ENCODE measurements at regions not wholly inside any gene's neighbourhood (a gene's known extent, or its start where the extent isn't known, plus 50 kb on each side); places are given as distances from the start of the nearest gene placed in this dataset.

DNA sequence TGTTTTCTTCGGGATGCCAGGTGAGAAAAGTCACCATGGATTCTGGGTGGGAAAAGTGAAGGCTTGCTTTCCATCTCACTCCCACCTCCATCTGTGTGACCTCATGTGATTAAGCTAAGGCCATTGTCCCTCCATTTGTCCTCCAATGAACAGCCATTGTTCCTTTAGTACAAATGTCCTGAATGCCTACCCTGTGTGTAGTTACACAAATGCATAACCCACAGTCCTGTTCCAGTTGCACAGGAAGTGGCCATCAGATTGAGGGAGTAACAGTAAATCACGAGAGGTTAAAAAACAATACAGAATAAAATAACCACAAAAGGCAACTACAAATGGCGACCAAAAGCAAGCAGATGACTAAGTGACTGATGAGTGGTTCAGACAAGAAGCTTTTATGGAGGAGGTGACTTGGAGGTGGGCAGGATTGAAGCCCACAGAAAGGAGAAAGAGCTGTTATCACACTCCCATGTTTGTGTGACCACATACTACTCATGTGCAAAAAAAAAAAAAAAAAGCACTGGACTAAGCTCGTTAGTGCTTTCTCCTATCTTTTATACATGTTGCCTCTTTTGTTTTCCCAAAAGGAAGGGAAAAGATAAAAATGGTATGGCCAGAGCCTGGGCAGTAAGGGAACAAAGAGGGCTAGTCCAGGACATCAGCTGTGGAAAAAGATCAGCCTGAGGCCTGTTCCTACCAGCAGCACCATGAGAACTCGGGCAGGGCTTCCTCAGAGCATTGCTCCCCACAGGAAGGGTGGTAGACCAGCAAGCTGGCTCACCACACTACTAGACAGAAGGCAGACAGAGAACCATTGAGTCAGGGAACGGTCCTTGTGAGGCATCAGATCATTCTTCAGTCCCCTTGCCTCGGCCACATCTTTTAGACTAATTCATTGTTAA is 111.0 kb downstream of the TFAP2A start:
- TF ChIP-seq, protein P1, sequence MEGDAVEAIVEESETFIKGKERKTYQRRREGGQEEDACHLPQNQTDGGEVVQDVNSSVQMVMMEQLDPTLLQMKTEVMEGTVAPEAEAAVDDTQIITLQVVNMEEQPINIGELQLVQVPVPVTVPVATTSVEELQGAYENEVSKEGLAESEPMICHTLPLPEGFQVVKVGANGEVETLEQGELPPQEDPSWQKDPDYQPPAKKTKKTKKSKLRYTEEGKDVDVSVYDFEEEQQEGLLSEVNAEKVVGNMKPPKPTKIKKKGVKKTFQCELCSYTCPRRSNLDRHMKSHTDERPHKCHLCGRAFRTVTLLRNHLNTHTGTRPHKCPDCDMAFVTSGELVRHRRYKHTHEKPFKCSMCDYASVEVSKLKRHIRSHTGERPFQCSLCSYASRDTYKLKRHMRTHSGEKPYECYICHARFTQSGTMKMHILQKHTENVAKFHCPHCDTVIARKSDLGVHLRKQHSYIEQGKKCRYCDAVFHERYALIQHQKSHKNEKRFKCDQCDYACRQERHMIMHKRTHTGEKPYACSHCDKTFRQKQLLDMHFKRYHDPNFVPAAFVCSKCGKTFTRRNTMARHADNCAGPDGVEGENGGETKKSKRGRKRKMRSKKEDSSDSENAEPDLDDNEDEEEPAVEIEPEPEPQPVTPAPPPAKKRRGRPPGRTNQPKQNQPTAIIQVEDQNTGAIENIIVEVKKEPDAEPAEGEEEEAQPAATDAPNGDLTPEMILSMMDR (IDR thresholded peaks at IDR 0.05; ENCODE audit: unreplicated experiment) = no peak
- intact Hi-C loops (cut with micrococcal nuclease; ENCODE audit: unreplicated experiment) = no loop called here
- DNase-seq = no peak
- H3K27ac Mint-ChIP-seq (ENCODE audit: unreplicated experiment) = no peak overlapping the region
- CTCF ChIA-PET = interaction anchor here (0.7 kb wide), 1 partner anchor 1593 kb away, joined by 3 read pairs; no protein-coding TSS in a partner anchor
- BruUV-seq (replicated peaks) = no TSS peak
- peaks cover 20% of the 10 kb centered on the region for H3K4me1 Mint-ChIP-seq (ENCODE audit: low read depth, unreplicated experiment)
- no peaks in the 10 kb centered on the region for H3K36me3 Mint-ChIP-seq (ENCODE audit: insufficient read depth, unreplicated experiment)
- no peaks in the 10 kb centered on the region for H3K9me3 Mint-ChIP-seq (ENCODE audit: low read depth, unreplicated experiment)
- no peaks in the 10 kb centered on the region for H3K27me3 Mint-ChIP-seq (ENCODE audit: unreplicated experiment)
- no peak overlapping the region for H3K4me3 Mint-ChIP-seq (ENCODE audit: low read depth, unreplicated experiment)

DNA sequence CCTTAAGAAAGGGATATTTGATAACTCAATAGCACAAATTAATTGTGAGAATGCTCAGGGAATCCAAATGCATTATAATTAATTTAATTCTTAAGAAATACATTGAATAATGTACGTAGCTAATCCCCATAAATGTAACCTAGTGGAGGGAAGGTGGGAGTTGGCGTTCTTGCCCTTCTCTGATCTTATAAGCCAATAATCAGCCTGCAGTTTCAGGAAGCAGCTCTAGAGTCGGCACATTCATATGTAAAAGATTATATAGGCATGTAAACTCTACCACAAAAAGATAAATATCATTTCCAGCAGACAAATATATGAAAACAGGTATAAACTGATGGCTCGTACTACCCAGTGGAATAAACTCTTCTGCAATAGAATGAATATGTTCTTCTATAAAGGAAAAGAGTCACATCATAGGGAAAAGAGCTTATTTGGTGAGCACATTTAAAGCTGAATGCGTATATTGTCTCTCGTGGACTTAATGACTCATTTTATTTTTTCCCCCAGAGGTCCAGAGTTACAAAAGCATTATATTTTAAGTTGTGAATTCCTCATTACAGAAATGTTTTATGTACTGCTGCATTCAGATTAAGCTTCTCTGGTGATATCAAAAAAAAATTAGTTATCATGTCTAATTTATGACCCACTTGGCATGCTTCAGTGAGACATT is 112.2 kb downstream of the TFAP2A start:
- intact Hi-C loops (cut with micrococcal nuclease; ENCODE audit: unreplicated experiment) = no loop called here
- CTCF ChIA-PET = interaction anchor here (0.7 to 0.9 kb wide), 2 partner anchors 14 to 268 kb away, joined by 3 read pairs; no protein-coding TSS in a partner anchor
- Mint-ChIP-seq H3K4me3 (ENCODE audit: low read depth, unreplicated experiment) (no peak overlapping the region), H3K27me3 (ENCODE audit: unreplicated experiment) (no peaks in the 10 kb centered on the region), H3K36me3 (ENCODE audit: insufficient read depth, unreplicated experiment) (no peaks in the 10 kb centered on the region), H3K9me3 (ENCODE audit: low read depth, unreplicated experiment) (no peaks in the 10 kb centered on the region), H3K4me1 (ENCODE audit: low read depth, unreplicated experiment) (peaks cover 20% of the 10 kb centered on the region), H3K27ac (ENCODE audit: unreplicated experiment) (no peak overlapping the region)
- DNase-seq = no peak
- BruUV-seq (replicated peaks) = no TSS peak
- TF ChIP-seq, protein P1 (IDR thresholded peaks at IDR 0.05; ENCODE audit: unreplicated experiment) = no peak

DNA sequence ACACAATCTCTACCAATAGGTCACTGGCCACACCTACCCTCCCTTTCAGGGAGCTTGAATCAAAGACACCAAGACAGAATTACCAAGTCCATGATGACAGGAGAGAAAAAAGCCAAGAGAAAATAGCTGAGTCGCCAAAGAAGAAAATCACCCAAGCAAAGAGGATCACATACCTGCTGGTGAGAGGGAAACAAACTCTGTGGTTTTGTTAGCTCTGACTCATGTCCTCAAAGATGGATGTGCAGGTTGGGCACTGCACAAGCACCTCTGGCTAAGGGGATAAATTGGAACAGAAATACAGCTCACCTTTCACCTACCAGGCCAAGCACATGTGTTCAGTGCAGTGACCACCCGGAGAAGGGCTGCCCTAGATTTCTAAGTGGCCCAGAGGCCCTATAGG is 114.8 kb downstream of the TFAP2A start:
- Mint-ChIP-seq H3K36me3 (ENCODE audit: insufficient read depth, unreplicated experiment) (no peaks in the 10 kb centered on the region), H3K9me3 (ENCODE audit: low read depth, unreplicated experiment) (no peaks in the 10 kb centered on the region), H3K27ac (ENCODE audit: unreplicated experiment) (no peak overlapping the region), H3K27me3 (ENCODE audit: unreplicated experiment) (no peaks in the 10 kb centered on the region), H3K4me3 (ENCODE audit: low read depth, unreplicated experiment) (no peak overlapping the region), H3K4me1 (ENCODE audit: low read depth, unreplicated experiment) (peaks cover 8% of the 10 kb centered on the region)
- CTCF ChIA-PET = interaction anchor here (0.6 kb wide), 1 partner anchor 1290 kb away, joined by 7 read pairs; no protein-coding TSS in a partner anchor
- DNase-seq = peak; percentile 12
- TF ChIP-seq, protein P1 (IDR thresholded peaks at IDR 0.05; ENCODE audit: unreplicated experiment) = no peak
- intact Hi-C loops (cut with micrococcal nuclease; ENCODE audit: unreplicated experiment) = no loop called here
- no TSS peak for BruUV-seq (replicated peaks)

DNA sequence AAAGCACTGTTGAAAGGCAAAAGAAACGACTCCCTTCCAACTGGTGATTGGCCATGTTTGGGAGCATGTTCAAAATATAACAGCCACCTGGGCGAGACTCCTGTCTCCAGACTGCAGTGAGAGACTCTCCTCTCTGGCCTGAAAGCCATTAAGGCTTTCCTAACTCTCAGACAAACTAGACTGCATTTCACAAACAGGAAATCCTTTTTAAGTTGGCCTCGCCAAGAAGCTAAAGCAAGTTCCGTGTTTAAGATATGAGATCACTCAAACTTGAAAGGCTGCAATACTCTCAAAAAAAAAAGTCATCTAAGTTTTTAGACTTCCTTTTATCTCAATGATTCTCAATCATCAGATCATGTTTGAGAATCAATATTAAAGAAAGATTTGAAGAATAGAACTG is 117.0 kb downstream of the TFAP2A start:
- H3K4me1 Mint-ChIP-seq (ENCODE audit: low read depth, unreplicated experiment) = peaks cover 8% of the 10 kb centered on the region
- no peak for DNase-seq
- intact Hi-C loops (cut with micrococcal nuclease; ENCODE audit: unreplicated experiment) = no loop called here
- no peaks in the 10 kb centered on the region for H3K27me3 Mint-ChIP-seq (ENCODE audit: unreplicated experiment)
- no TSS peak for BruUV-seq (replicated peaks)
- H3K27ac Mint-ChIP-seq (ENCODE audit: unreplicated experiment) = no peak overlapping the region
- no peak overlapping the region for H3K4me3 Mint-ChIP-seq (ENCODE audit: low read depth, unreplicated experiment)
- no peaks in the 10 kb centered on the region for H3K36me3 Mint-ChIP-seq (ENCODE audit: insufficient read depth, unreplicated experiment)
- H3K9me3 Mint-ChIP-seq (ENCODE audit: low read depth, unreplicated experiment) = peaks cover 2% of the 10 kb centered on the region
- CTCF ChIA-PET = no interaction called here
- TF ChIP-seq, protein P1 (IDR thresholded peaks at IDR 0.05; ENCODE audit: unreplicated experiment) = no peak
